NCI-H2081 treated with DMSO at 0.1 percent for 48 hours (cell line): ENCODE measurements at regions not wholly inside any gene's neighbourhood (a gene's known extent, or its start where the extent isn't known, plus 50 kb on each side); places are given as distances from the start of the nearest gene placed in this dataset.
"Not testable (repeated sequence)": the region's sequence is repeated elsewhere in the genome, so short reads cannot be mapped to it uniquely, and the experiment has no call there.

Experiments
- DNase-seq: peaks from one replicate; lab custom pipeline; 2025; lab: John Stamatoyannopoulos, UW

- no peak for DNase-seq
Observed at GRCh38 chr7:91568138-91568537, 303.9 kb downstream of the FZD1 start.

DNA sequence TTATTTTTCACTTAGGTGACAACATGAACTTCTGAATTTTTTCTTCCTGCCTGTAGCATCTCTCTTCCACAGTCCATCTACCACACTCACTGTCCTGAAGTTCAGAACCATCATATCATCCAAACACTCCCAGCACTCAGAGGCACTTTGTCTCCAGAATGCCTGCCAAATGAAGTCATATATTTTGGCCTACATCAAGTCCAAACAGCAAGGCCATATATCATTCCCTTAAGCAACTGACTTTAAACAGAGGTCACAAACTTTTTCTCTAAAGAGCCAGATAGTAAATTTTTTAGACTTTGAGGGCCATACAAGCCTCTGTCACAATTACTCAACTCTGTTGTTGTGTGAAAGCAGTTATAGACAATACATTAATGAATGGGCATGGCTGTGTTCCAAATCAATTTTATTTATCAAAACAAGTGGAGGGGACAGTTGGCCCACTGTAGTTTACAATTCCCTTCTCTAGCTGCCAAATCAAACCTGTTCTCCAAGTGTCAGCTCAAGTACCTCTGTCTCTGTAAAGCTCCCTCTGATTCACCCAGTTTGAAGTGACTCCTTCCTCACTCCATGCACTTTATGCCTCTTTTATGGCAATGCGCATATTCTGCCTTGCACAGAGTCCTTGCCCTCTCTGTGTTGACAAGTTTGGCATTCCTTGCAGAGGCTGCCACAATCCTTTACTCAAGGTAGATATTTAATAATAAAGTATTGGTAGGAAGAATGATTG is 305.7 kb downstream of the FZD1 start:
- DNase-seq: no peak

DNA sequence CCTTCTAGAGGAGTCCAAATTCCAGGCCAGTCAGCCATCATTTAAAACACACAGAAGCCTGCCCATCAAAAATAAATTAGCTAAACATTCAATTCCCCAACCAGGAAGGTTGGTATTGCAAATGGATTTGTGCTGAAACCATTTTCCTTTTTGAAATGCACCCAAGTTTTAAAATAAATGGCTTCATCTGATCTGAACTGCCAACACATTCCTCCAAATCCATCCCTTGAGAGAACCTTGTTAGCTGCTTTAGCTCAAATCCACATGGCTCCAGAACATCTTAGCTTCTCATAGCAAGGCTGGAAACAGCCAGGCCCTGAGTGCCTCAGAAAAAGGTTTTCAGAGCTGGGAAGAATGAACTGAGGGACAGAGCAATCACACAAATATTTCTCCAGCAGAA is 306.3 kb downstream of the FZD1 start:
- DNase-seq: no peak

GRCh38 chr7:91571601-91572000 is 307.4 kb downstream of the FZD1 start:
- no peak for DNase-seq

DNA sequence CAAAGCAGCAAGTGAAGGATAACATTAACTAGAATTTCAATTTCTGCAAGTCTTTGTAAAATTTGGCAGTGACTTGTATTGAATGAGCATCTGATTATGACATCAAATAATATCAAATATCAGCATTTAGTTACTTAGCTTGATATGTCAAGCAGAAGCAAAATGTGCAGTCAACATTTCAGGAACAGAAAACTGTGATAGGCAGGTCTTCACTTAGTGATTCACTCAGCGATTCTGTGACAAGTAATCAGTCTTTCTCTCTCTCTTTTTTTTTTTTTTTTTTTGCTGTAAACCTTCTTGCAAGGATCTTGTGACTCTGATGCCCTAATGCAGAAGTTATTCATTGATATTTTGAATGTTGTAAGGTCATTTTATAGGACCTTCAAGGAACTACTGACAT is 307.1 kb downstream of the MTERF1 start:
- no peak for DNase-seq

DNA sequence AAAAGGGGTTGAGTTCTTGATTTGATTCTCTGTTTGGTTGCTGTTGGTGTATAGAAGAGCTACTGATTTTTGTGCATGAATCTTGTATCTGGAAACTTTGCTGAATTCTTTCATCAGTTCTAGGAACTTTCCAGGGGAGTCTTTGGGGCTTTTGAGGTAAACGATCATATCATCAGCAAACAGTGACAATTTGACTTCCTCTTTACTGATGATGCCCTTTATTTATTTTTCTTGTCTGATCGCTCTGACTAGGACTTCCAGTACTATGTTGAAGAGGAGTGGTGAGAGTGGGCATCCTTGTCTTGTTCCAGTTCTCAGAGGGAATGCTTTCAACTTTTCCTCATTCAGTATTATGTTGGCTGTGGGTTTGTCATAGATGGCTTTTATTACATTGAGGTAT is 304.0 kb downstream of the MTERF1 start:
- not testable (repeated sequence) for DNase-seq

DNA sequence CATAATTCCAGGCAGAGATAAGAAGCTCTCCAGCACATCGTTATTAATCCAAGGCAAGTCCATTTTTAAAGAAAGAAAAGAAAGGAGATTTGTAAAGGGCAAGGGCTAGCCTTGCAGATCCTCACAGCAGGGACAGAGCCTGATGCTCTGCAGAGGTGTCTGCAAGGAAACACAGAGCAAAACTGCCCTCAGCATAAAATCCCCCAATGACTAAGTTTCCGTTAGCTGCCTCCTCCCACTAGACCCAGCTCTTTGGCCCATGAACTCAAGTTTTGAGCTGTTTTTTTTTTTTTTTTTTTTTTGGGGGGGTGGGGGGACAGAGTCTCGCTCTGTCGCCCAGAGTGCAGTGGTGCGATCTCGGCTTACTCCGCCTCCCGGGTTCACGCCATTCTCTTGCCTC is 300.7 kb downstream of the MTERF1 start:
- DNase-seq: no peak

DNA sequence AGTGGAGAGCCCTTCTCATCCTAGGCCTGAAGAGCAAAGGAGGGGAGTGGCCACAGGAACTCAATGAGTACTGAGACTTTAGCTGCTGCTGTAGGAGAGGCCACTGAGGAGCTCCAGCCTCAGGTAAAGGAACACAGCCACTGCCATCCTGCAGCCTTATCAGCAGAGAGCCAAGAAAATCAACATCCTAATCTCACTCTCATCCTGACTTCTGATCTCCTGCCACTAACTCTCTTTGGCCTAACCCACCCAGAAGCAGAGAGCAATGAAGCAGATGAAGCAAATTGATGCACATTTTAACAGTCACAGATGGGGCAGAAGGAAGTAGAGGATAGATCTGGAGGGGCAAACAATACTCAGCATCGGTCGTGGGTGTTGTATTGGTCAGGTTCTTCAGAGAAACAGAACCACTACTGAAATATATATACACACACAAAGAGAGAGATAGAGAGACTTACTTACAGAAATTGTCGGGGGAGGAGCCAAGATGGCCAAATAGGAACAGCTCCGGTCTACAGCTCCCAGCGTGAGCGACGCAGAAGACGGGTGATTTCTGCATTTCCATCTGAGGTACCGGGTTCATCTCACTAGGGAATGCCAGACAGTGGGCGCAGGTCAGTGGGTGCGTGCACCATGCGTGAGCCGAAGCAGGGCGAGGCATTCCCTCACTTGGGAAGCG is 297.6 kb downstream of the MTERF1 start:
- no peak for DNase-seq

DNA sequence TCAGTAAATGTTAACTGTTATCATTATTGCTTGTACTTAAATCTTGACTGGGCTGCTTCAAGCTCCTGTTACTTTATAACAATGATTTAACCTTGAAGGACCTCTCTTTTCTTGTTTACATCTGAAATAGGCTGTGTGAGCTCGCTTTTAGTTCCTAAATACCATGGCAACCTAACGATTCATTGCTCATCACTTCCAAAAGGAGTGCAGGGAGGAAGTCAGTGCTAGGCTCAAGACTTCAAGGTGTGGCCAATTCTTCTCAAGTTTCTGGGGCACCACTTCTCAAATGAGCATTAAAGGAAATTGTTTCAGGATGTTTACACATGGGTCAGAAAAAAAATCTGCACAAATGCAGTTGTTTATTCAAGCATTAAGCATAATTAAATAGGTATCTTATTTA is 284.2 kb downstream of the MTERF1 start:
- DNase-seq: peak; percentile 15

DNA sequence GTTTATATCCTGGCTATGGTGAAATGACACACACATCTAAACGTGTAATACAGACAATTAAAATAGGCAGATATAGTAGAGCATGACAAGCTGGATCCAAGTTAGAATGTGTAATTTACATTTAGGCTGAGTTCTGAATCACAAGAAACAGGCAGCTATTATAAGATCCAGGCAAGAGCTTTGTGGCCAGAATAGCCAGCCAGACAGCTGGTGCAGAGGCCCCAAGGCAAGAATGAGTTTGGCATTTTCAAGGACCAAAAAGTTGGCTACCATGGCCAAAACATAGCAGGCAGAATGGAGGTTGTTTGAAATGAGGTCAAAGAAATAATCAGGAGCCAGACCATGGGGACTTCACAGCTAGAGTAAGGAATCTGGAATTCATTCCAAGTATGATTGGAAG is 281.7 kb downstream of the MTERF1 start:
- no peak for DNase-seq

- no peak for DNase-seq
Observed at GRCh38 chr7:91600112-91600511, 280.4 kb downstream of the MTERF1 start.

GRCh38 chr7:91603707-91604106 is 276.8 kb downstream of the MTERF1 start:
- peak; percentile 2 for DNase-seq

DNA sequence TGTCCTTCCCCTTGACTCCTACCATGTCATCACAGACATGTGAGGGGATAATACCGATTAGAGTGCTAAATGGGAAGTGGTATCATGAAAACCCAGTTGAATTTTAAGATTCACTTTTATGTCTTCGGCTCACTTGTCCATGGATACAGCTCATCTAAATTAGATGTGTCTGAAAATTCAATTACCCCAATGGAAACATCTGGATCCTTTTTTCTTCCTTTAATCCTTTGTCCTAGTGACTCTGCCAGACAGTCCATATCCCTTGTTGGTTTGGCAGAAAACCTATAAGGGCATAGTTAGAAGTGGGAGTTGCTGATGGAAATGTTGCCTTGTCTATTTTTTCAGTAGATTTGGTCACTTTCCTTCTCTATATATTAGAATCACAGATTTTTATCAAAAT is 271.9 kb downstream of the MTERF1 start:
- no peak for DNase-seq

DNA sequence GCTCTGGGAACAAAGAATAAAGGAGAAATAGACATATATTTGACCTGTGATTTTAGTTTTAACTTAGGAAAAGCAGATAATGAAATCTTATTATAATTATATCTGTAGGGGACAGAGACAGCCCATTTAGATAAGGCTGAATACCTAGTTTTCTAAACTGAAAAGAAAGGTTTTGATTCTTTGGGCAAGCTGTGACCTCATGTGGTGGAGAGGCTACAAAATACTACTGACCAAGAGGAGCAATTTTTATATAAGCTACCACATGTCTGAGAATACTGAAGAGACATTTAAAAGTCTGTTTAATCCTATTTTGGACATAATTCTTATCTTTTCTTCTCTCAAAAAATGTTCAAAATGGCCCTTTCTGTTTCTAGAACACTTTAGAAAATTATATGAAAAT is 271.0 kb downstream of the MTERF1 start:
- DNase-seq: no peak

- DNase-seq: no peak
Observed at GRCh38 chr7:91614431-91614830, 266.1 kb downstream of the MTERF1 start.

- DNase-seq: no peak
Observed at GRCh38 chr7:91618776-91619765, 261.4 kb downstream of the MTERF1 start.

DNA sequence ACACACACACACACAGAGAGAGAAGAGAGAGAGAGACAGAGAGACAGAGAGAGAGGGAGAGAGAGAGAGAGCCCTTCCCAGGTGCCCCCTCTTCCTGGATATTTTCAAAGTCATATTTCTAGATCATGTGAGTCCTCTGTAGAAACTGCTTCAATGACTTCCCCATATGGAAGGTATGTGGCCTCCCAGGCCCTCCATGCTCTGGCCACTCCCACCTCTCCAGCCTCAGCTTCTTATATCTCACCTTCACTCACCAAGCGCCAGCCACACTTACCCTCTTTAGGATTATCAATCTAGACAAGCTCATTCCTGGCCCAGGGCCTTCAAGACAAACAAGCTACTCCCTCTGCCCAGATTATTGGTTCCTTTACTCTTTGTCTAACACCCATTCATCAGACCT is 259.7 kb downstream of the MTERF1 start:
- no peak for DNase-seq

DNA sequence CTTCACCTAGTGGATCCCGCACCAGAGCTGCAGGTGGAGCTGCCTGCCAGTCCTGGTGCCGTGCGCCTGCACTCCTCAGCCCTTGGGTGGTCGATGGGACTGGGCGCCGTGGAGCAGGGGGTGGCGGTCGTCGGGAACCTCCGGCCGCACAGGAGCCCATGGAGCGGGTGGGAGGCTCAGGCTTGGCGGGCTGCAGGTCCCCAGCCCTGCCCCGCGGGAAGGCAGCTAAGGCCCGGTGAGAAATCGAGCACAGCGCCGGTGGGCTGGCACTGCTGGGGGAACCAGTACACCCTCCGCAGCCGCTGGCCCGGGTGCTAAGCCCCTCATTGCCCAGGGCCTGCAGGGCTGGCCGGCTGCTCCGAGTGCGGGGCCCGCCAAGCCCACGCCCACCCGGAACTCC is 253.2 kb downstream of the MTERF1 start:
- not testable (repeated sequence) for DNase-seq

GRCh38 chr7:91628742-91629141 is 251.8 kb downstream of the MTERF1 start:
- DNase-seq: no peak

- DNase-seq: no peak
Observed at GRCh38 chr7:91630581-91631380, 249.7 kb downstream of the MTERF1 start.

DNA sequence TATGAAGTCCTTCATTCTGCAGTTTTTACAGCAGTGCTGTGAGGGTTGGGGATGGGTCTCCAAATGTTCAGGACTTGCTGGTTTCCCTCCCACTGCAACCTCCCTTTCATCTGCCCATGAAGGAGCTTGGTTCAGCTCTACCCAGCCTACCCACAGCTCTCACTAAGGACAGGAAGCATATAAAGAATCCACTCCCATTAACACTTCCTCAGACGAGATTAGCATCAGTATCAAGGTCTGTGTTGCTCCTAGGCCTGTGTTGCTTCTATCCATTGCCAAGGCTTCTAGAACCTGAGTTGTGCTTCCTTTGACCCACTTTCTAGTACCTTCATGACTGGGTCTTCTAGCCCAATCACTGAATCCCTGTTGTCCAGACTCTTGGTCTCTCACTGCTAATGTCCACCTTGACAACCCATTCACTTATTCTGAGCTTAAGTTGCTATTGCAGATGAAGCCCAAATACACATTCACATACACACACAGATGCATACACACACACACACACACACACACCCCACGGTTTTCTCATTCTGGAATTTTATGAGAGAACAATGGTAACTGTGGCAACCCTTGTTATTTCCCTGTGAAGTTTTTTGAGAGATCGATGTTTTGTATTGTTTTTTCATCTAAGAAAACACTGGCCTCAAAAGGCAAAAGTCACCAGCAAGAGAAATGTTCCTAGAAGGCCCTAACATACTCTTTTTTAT is 248.1 kb downstream of the MTERF1 start:
- DNase-seq: no peak
